Heart right ventricle (tissue), 16 donors: ENCODE measurements at regions not wholly inside any gene's neighbourhood (a gene's known extent, or its start where the extent isn't known, plus 50 kb on each side); places are given as distances from the start of the nearest gene placed in this dataset.

Experiments
- ATAC-seq, 8 donors: fragments of 200-7000 bp; cut with Tn5 transposase; one replicate each; pipeline ENCODE4 v1.9.1; 2020; ENCODE audit warnings: mild to moderate bottlenecking in 8 of 8, moderate library complexity in 8 of 8, moderate number of reproducible peaks in 1 of 8
- DNase-seq, 2 donors: peaks; one replicate each; pipeline ENCODE4 v3.0.0-alpha.2; 2020
- H3K27ac ChIP-seq, 10 donors: fragments of 200-600 bp; sonication (generic) in 2 of 10; one replicate each; pipeline versions ENCODE4 v1.5.0 to v1.8.0; 2020 to 2022; ENCODE audit warnings: mild to moderate bottlenecking in 3 of 10
- H3K27me3 ChIP-seq, 7 donors: fragments of 200-600 bp; one replicate each; pipeline ENCODE4 v1.8.0; 2021 to 2022; ENCODE audit warnings: mild to moderate bottlenecking in 2 of 7
- H3K36me3 ChIP-seq, 9 donors: fragments of 200-600 bp; sonication (generic) in 1 of 9; one replicate each; pipeline versions ENCODE4 v1.5.0 to v1.8.0; 2020 to 2022; ENCODE audit warnings: mild to moderate bottlenecking in 2 of 9
- H3K4me1 ChIP-seq, 9 donors: fragments of 200-600 bp; sonication (generic) in 1 of 9; one replicate each; pipeline versions ENCODE4 v1.5.0 to v1.8.0; 2020 to 2022; ENCODE audit warnings: mild to moderate bottlenecking in 4 of 9
- H3K4me3 ChIP-seq, 10 donors: fragments of 200-600 bp; sonication (generic) in 2 of 10; one replicate each; pipeline versions ENCODE4 v1.5.0 to v1.8.0; 2020 to 2022; ENCODE audit warnings: mild to moderate bottlenecking in 7 of 10, moderate library complexity in 2 of 10
- H3K9me3 ChIP-seq, 11 donors: fragments of 200-600 bp in 10 of 11; sonication (generic) in 2 of 11; one replicate each; pipeline versions ENCODE4 v1.5.0 to v1.8.0; 2013 to 2022; ENCODE audit warnings: mild to moderate bottlenecking in 2 of 11, control low read depth in 1 of 11, moderate library complexity in 1 of 11
- WGBS, 2 donors: extraction: QIAGEN DNeasy Blood & Tissue Kit; methylation state at CpG; one replicate each; pipeline ENCODE4 v1.1.7; 2013; ENCODE audit warnings: inconsistent platforms in 1 of 2; 5-methylcytosine and 5-hydroxymethylcytosine counted together
- intact Hi-C, 10 donors: fragments of 100-400 bp; cut with DNase I; formaldehyde crosslinking; loops; one replicate each; pipeline versions ENCODE4 v1.11.1 to v1.14.2; 2022
- TF ChIP-seq, protein P1 (sequence below), 9 donors: fragments of 200-600 bp; sonication (generic) in 2 of 9; IDR thresholded peaks; one replicate each; pipeline versions ENCODE4 v1.5.0 to v1.8.0; 2021 to 2022; ENCODE audit warnings: antibody characterized with exemption in 9 of 9, mild to moderate bottlenecking in 5 of 9, moderate library complexity in 1 of 9
- donor health status: Arrhythmogenic right ventricular cardiomyopathy.
- donor health status: ischemic (EF 13 %, LVEDD 7.1; RV severe dilation, severe dysfunction).
- donor health status: healthy with polysubstance abuse.
- donor health status: DM: no; HTN: yes; CAD: no.
- donor health status: DM: no; HTN: no; CAD: no.
- donor health status: ischemic (EF 25% LVEDD 6.9; RV normal size, moderate dysfunction).
- donor health status: ischemic (EF 25% LVEDD 5.7; RV mildly dilated, moderate dysfunction).
- donor health status: healthy.
- donor health status: DM: yes; HTN: yes; CAD: no.
- donor health status: Ischemic cardiomyopathy.
- donor health status: ischemic (EF 35%, LVEDD 5.7; RV mildly dilated, moderate dysfunction).
- donor health status: nonischemic (EF 11% LVEDD 7.7; RV severe dilation, severe dysfunction).
- donor health status: DM: yes; HTN: yes; CAD: no.
- donor health status: PGD.
- donor health status: ischemic (EF 29% LVEDD 5.4; RV normal size, mild dysfunction).
- donor health status: nonischemic (EF 23%, LVEDD 6.1; RV moderate dilation, normal function).

DNA sequence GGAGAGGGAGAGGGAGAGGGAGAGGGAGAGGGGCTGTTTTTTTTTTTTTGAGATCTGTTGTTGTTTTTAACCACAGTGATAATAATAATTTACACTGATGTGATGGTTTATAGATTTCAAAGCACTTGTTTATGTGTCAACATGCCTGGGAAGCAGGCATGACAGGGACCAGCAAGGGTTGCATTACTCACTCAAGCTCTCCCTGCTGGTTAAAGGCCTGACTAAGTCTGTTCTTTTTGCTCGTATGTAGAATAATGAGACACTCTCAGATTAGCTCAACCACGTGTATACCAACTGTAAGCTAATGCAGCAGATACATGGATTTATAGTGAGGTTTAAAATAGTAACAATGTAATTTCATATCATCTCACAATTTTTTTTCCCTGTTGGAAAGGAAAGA lies 134.6 kb upstream of the BOD1L1 start:
- no peaks in the 10 kb centered on the region for H3K4me1 ChIP-seq
- TF ChIP-seq, protein P1, sequence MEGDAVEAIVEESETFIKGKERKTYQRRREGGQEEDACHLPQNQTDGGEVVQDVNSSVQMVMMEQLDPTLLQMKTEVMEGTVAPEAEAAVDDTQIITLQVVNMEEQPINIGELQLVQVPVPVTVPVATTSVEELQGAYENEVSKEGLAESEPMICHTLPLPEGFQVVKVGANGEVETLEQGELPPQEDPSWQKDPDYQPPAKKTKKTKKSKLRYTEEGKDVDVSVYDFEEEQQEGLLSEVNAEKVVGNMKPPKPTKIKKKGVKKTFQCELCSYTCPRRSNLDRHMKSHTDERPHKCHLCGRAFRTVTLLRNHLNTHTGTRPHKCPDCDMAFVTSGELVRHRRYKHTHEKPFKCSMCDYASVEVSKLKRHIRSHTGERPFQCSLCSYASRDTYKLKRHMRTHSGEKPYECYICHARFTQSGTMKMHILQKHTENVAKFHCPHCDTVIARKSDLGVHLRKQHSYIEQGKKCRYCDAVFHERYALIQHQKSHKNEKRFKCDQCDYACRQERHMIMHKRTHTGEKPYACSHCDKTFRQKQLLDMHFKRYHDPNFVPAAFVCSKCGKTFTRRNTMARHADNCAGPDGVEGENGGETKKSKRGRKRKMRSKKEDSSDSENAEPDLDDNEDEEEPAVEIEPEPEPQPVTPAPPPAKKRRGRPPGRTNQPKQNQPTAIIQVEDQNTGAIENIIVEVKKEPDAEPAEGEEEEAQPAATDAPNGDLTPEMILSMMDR (IDR thresholded peaks at IDR 0.05) = no peak
- no peak overlapping the region for H3K4me3 ChIP-seq
- H3K27me3 ChIP-seq = no peaks in the 10 kb centered on the region
- peaks cover 0 to 14% (median 4%) of the 10 kb centered on the region in 11 donors for H3K9me3 ChIP-seq
- H3K27ac ChIP-seq = no peak overlapping the region
- intact Hi-C loops = no loop called here
- ATAC-seq (no peak), DNase-seq (no peak)
- H3K36me3 ChIP-seq = no peaks in the 10 kb centered on the region
- 82 to 91% methylated on average over 2 of the region's 2 CpGs for WGBS, 2 donors

DNA sequence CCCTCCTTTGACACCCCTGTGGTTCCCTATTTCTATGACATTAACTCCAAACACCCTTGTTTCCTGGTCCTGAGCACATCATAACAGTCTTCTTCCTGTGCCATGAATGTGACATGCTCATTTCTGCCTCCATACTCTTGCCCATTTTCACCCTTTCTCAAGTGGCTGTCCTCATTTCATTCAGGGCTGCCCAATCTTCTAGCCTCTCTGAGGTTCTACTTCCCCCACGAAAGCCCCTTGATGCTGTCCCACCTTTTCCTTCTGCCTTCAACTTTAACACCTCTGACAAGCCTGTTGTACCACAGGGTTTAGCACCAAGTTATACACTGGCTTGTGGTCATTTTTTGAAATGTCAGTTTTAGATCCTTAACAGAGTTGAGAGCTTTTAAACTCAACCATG lies 136.2 kb upstream of the BOD1L1 start:
- no peaks in the 10 kb centered on the region for H3K9me3 ChIP-seq
- 83 to 96% methylated on average over 1 of the region's 1 CpG for WGBS, 2 donors
- intact Hi-C loops = no loop called here
- H3K4me1 ChIP-seq = no peaks in the 10 kb centered on the region
- TF ChIP-seq, protein P1 (IDR thresholded peaks at IDR 0.05) = no peak
- DNase-seq (no peak), ATAC-seq (no peak)
- H3K27me3 ChIP-seq = no peaks in the 10 kb centered on the region
- H3K4me3 ChIP-seq = no peak overlapping the region
- no peak overlapping the region for H3K27ac ChIP-seq
- no peaks in the 10 kb centered on the region for H3K36me3 ChIP-seq

DNA sequence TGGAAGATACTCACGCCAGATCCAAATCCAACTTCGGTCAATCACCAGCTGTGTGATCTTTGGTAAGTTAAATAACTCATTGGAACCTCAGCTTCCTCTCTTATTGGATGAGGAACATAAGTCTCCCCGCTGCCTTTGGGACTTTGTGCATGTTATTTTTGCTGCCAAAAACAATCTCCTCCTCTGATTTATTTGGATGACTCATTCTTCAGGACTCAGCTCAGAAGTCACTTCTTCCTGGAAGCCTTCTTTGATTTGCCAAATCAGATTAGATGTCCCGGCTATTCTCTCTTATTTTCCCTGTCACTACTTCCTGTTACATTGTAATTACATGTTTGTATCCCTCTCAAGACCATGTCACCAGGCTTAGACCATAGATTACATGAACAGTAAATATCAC lies 138.0 kb upstream of the BOD1L1 start:
- H3K9me3 ChIP-seq = peaks cover 0 to 8% (median 0%) of the 10 kb centered on the region in 11 donors
- no peak for DNase-seq
- no peaks in the 10 kb centered on the region for H3K36me3 ChIP-seq
- H3K27ac ChIP-seq = no peak overlapping the region
- H3K27me3 ChIP-seq = no peaks in the 10 kb centered on the region
- 58 to 70% methylated on average over 4 of the region's 4 CpGs for WGBS, 2 donors
- ATAC-seq = no peak
- intact Hi-C loops = loop anchor here in 1 of 10 donors (5.0 kb wide), 1 partner anchor 857 kb away; no protein-coding TSS in a partner anchor
- no peak overlapping the region for H3K4me3 ChIP-seq
- H3K4me1 ChIP-seq = no peaks in the 10 kb centered on the region
- TF ChIP-seq, protein P1 (IDR thresholded peaks at IDR 0.05) = no peak

DNA sequence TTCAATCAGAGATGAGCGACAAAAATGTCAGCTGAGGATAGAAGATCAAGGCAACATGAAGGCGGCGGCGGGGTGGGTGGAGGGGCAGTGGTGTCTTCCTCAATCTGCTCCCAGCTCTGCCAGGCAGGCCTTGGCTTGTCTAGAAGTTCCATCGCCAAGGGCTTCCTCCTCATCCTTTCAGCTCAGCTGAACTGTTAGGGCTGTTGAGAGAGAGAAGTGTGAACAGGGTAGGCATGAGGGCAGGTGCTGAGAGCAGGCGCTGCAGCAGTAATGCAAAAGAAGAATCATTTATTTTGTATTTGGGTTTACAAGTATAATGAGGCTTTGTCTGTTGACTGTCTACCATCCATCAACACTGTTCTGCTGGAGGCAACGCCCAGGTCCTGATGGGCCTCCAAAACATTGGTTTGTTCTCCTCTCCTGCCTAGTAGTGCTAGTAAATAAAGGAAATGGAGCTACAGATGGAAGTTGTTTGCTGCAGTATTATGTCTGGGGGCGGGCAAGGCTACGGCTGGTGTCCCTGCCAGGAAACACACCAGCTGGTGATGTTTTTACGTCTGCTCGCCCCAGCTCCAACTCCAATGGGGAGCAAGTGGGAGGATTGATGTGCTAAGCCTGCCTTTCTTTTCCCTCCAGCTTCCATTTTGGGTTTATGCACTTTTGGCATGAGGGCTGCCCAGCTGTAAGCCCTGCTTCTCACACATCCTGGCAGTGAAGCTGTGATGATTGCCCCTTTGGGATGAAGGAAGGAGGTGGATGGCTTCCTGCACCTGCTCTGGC lies 139.4 kb upstream of the BOD1L1 start:
- no peaks in the 10 kb centered on the region for H3K4me1 ChIP-seq
- intact Hi-C loops = loop anchor here in 1 of 10 donors (5.0 kb wide), 1 partner anchor 855 kb away; no protein-coding TSS in a partner anchor
- TF ChIP-seq, protein P1 (IDR thresholded peaks at IDR 0.05) = no peak
- no peaks in the 10 kb centered on the region for H3K27me3 ChIP-seq
- H3K9me3 ChIP-seq = peaks cover 0 to 19% (median 0%) of the 10 kb centered on the region in 11 donors
- H3K36me3 ChIP-seq = no peaks in the 10 kb centered on the region
- peak in 1 of 2 donors; percentile 13 for DNase-seq
- 63 to 73% methylated on average over 11 of the region's 11 CpGs for WGBS, 2 donors
- ATAC-seq = peak in 4 of 8 donors; percentile 34 to 72 (median 52)
- no peak overlapping the region for H3K4me3 ChIP-seq
- no peak overlapping the region for H3K27ac ChIP-seq
